NCI-H2107 (cell line): ENCODE measurements at regions not wholly inside any gene's neighbourhood (a gene's known extent, or its start where the extent isn't known, plus 50 kb on each side); places are given as distances from the start of the nearest gene placed in this dataset.

Experiments
- DNase-seq: peaks from one replicate; lab custom pipeline; 2025; lab: John Stamatoyannopoulos, UW

GRCh38 chr5:51279983-51280706 is 103.1 kb upstream of the ISL1 start:
- no peak for DNase-seq

DNA sequence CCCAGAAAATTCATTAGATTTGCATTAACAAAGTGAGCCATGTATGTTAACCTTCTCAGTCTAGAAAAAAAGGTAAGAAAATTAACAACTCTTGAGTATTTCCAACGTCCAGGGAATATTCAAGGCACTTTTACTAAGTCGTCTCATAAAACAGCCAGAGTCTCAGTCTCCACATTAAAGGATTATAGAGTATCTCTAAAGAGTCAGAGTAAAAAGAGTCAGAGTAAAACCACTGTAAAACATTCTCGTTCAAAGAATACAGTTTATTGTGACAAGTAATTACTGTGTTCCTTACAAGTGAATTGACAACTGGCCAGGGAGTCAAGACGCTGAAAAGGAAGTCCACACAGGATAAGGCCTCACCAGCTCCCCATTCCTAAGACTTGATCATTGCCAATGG is 97.2 kb upstream of the ISL1 start:
- DNase-seq = no peak

DNA sequence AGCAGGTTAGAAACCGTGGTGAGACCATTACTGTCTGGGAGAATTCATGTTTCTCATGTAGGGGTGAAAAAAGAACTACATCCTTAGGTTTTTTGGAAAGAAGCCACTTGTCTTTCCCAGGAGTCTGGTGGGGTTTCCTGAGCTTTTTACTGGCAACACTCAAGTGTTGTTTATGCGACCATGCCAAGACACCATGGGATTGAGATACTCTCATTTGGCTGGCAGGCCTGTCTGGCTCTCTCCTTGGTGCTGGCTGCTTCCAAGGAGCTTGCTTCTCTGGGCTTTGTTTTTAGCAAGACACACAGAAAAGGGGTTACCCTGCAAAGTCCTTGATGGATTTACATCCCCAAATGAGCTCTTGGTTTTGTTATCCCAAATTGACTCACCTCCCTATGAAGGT is 80.9 kb upstream of the ISL1 start:
- DNase-seq = no peak

DNA sequence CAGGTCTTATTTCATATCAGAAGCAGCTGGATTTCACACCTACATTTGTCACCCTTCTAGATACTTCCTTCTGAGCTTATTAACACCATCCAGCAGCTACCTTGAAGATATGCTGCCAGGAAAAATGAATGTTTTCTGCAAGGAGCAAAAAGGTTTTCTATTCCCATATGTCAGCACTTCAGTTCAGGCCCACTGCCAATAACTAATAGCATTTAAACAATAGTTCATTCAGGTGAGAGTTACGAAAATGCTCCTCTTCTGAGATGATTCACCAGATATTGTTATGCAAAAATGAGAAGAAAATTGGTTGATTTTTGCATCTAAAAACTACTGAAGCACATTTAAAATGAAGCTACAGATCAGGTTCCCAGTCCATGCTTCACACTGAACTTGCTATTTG is 56.4 kb upstream of the ISL1 start:
- no peak for DNase-seq
